ENCODE measurements at regions not wholly inside any gene's neighbourhood (a gene's known extent, or its start where the extent isn't known, plus 50 kb on each side); places are given as distances from the start of the nearest gene placed in this dataset.

- CTCF ChIA-PET = no interaction called here
- no peaks in the 10 kb centered on the region for H3K4me1 ChIP-seq (ENCODE audit: control insufficient read depth, insufficient read depth, low read length)
- no peak overlapping the region for H3K4me3 ChIP-seq
- H3K27ac ChIP-seq (ENCODE audit: control insufficient read depth, insufficient read depth) = no peak overlapping the region
- no peak for ATAC-seq
- H3K79me2 ChIP-seq (ENCODE audit: control insufficient read depth, insufficient read depth, low read length) = no peaks in the 10 kb centered on the region
- H4K20me1 ChIP-seq (ENCODE audit: control insufficient read depth, insufficient read depth) = no peaks in the 10 kb centered on the region
- H3K27me3 ChIP-seq (replicated peaks in 1 of 2; ENCODE audit: control insufficient read depth in 2 of 2, insufficient read depth in 2 of 2, low read length in 1 of 2) = no peaks in the 10 kb centered on the region
- POLR2A ChIA-PET = no interaction called here
- no peak overlapping the region for H3K9ac ChIP-seq (ENCODE audit: control insufficient read depth, insufficient read depth, low read length)
- SMC1A ChIA-PET (ENCODE audit: uncharacterized antibody, unreplicated experiment) = no interaction called here
- 35% methylated on average over 1 of the region's 1 CpG for WGBS (ENCODE audit: insufficient coverage, insufficient replicate concordance, low lambda C conversion rate, missing lambda C conversion rate)
- no peak overlapping the region for H2AFZ ChIP-seq (ENCODE audit: control insufficient read depth, low read depth, low read length)
- no TSS peak for BruUV-seq (replicated peaks)
- DNase-seq (ENCODE audit: low read depth, low spot score) = no peak
- TF ChIP-seq POU2F2 (IDR thresholded peaks at IDR 0.05; ENCODE audit: borderline replicate concordance, low read depth, low read length) (no peak), ASH2L (IDR thresholded peaks at IDR 0.05; ENCODE audit: borderline replicate concordance, low read depth) (no peak), KLF5 (IDR thresholded peaks at IDR 0.05; ENCODE audit: partially characterized antibody) (no peak), MYB (IDR thresholded peaks at IDR 0.05; ENCODE audit: borderline replicate concordance, low read depth, low read length) (no peak), MTA2 (IDR thresholded peaks at IDR 0.05; ENCODE audit: low read depth) (no peak), KDM1A (IDR thresholded peaks at IDR 0.05; ENCODE audit: borderline replicate concordance) (no peak), HDAC2 (IDR thresholded peaks at IDR 0.05) (no peak), MYC (IDR thresholded peaks at IDR 0.05; ENCODE audit: insufficient read depth, insufficient read length, insufficient replicate concordance, low read length, severe bottlenecking) (no peak), MEF2B (IDR thresholded peaks at IDR 0.05; ENCODE audit: partially characterized antibody, poor library complexity, severe bottlenecking) (no peak), HDAC6 (IDR thresholded peaks at IDR 0.05; ENCODE audit: unreplicated experiment) (no peak), ZNF592 (IDR thresholded peaks at IDR 0.05) (no peak), CREM (IDR thresholded peaks at IDR 0.05; ENCODE audit: low read depth) (no peak), SIN3A (IDR thresholded peaks at IDR 0.05; ENCODE audit: low read depth, low read length) (no peak), SMAD5 (IDR thresholded peaks at IDR 0.05; ENCODE audit: low read depth) (no peak), ZBTB33 (IDR thresholded peaks at IDR 0.05) (no peak), WRNIP1 (IDR thresholded peaks at IDR 0.05; ENCODE audit: borderline replicate concordance, low read depth, low read length) (no peak), SMC3 (IDR thresholded peaks at IDR 0.05; ENCODE audit: borderline replicate concordance, low read length) (no peak), RELA (IDR thresholded peaks at IDR 0.05; ENCODE audit: borderline replicate concordance, partially characterized antibody) (no peak), RFX5 (IDR thresholded peaks at IDR 0.05; ENCODE audit: low read depth, low read length) (no peak)
- in situ Hi-C loops (cut with MboI) = no loop called here
- RAD21 ChIA-PET (ENCODE audit: unreplicated experiment) = no interaction called here
- no peak for FAIRE-seq
- intact Hi-C loops (cut with micrococcal nuclease; ENCODE audit: unreplicated experiment) = no loop called here
- no peaks in the 10 kb centered on the region for H3K9me3 ChIP-seq (replicated peaks; ENCODE audit: control insufficient read depth, insufficient read depth, low read length)
- H3K36me3 ChIP-seq (ENCODE audit: control insufficient read depth in 2 of 2, insufficient read depth in 2 of 2, low read length in 1 of 2) = no peaks in the 10 kb centered on the region
- H3K4me2 ChIP-seq (ENCODE audit: control insufficient read depth, insufficient read depth) = no peak overlapping the region
These were observed 624.8 kb downstream of the CHSY3 start for GRCh38 chr5:130529111-130529510.
